Mammary epithelial cell (primary cell): ENCODE measurements at regions not wholly inside any gene's neighbourhood (a gene's known extent, or its start where the extent isn't known, plus 50 kb on each side); places are given as distances from the start of the nearest gene placed in this dataset.

Experiments
- CTCF ChIP-seq, 2 donors: IDR thresholded peaks in 1 of 2; conservative IDR thresholded peaks in 1 of 2; 2 replicates each; pipeline ENCODE4 v1.5.1; 2011 to 2012; ENCODE audit warnings: inconsistent platforms in 2 of 2, low read length in 2 of 2, mild to moderate bottlenecking in 2 of 2, control low read depth in 1 of 2, low read depth in 1 of 2; ENCODE audit not compliant: insufficient read depth in 1 of 2; ENCODE audit errors: extremely low read depth in 1 of 2
- EZH2 ChIP-seq: IDR thresholded peaks from 2 replicates; pipeline ENCODE4 v1.6.1; 2012; ENCODE audit warnings: low read length, inconsistent platforms, borderline replicate concordance

DNA sequence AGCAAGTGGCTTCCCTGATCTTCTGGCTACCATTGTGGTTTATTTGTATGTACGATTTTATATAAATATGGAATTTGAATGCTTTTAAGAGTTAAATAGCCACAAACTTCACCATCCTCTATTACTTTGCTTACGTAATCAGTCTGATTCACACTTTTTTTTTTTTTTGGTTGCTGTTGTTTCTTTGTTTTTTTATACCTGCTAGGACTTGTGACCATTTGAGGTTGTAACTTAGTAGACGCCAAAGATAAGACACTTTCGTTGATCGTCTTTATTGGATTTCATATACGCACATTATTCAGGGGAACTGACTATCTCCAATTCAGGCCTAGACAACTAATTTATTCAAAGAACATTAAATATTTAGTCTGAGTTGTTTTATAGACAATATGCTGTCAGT, 559.0 kb downstream of the CBLN4 start:
- TF ChIP-seq CTCF (conservative IDR thresholded peaks at IDR 0.05 in 1 of 2, IDR thresholded peaks at IDR 0.05 in 1 of 2; ENCODE audit: extremely low read depth in 1 of 2, insufficient read depth in 1 of 2, low read depth in 1 of 2, low read length in 2 of 2) (no peak), EZH2 (no peak)
